Activated CD4-positive, alpha-beta T cell treated with anti-CD3 and anti-CD28 coated beads for 36 hours (primary cell): ENCODE measurements at regions not wholly inside any gene's neighbourhood (a gene's known extent, or its start where the extent isn't known, plus 50 kb on each side); places are given as distances from the start of the nearest gene placed in this dataset.

ENCODE experiments used
- ATAC-seq: fragments of 200-7000 bp; cut with Tn5 transposase; one replicate; pipeline ENCODE4 v1.10.0; 2021; ENCODE audit warnings: mild to moderate bottlenecking, moderate library complexity
- CTCF ChIA-PET: fragments of 350-600 bp; sonication (Branson Sonifier 250); formaldehyde crosslinking; loops from one replicate; lab custom pipeline; 2021; ENCODE audit warnings: antibody characterized with exemption; lab: Charles Lee
- POLR2A ChIA-PET: fragments of 350-600 bp; sonication (Branson Sonifier 250); formaldehyde crosslinking; loops from one replicate; lab custom pipeline; 2021; ENCODE audit warnings: antibody characterized with exemption, inconsistent platforms; lab: Charles Lee
- DNase-seq: peaks from one replicate; pipeline ENCODE4 v3.0.0-alpha.2; 2020
- H3K27ac Mint-ChIP-seq: one replicate; pipeline ENCODE4 v1.8.0; 2021; ENCODE audit warnings: mixed read lengths
- H3K27me3 Mint-ChIP-seq: one replicate; pipeline ENCODE4 v1.8.0; 2021; ENCODE audit warnings: mixed read lengths
- H3K36me3 Mint-ChIP-seq: one replicate; pipeline ENCODE4 v1.8.0; 2021; ENCODE audit warnings: low read depth, mixed read lengths
- H3K4me1 Mint-ChIP-seq: one replicate; pipeline ENCODE4 v1.8.0; 2021; ENCODE audit warnings: mixed read lengths
- H3K4me3 Mint-ChIP-seq: one replicate; pipeline ENCODE4 v1.8.0; 2021; ENCODE audit warnings: mild to moderate bottlenecking, moderate library complexity, mixed read lengths
- H3K9me3 Mint-ChIP-seq: one replicate; pipeline ENCODE4 v1.8.0; 2021; ENCODE audit warnings: low read depth, mixed read lengths
- intact Hi-C, 2 experiments: fragments of 100-400 bp; cut with DNase I in 1 of 2; cut with micrococcal nuclease in 1 of 2; formaldehyde crosslinking; loops; one replicate each; pipeline versions ENCODE4 v1.14.2 to v1.15.1; 2022 to 2024; cut with DNase I, micrococcal nuclease

GRCh38 chr1:81237473-81238089, 563.2 kb upstream of the ADGRL2 start:
- CTCF ChIA-PET: no interaction called here
- intact Hi-C loops: no loop called here
- H3K27ac Mint-ChIP-seq: no peak overlapping the region
- H3K4me3 Mint-ChIP-seq: no peak overlapping the region
- H3K36me3 Mint-ChIP-seq: no peaks in the 10 kb centered on the region
- H3K9me3 Mint-ChIP-seq: no peaks in the 10 kb centered on the region
- POLR2A ChIA-PET: no interaction called here
- no peaks in the 10 kb centered on the region for H3K4me1 Mint-ChIP-seq
- H3K27me3 Mint-ChIP-seq: no peaks in the 10 kb centered on the region
- ATAC-seq: no peak
- no peak for DNase-seq

- H3K4me1 Mint-ChIP-seq: no peaks in the 10 kb centered on the region
- no peak overlapping the region for H3K27ac Mint-ChIP-seq
Observed at GRCh38 chr1:81234237-81234636, 566.5 kb upstream of the ADGRL2 start.

GRCh38 chr1:81233591-81233990, 567.1 kb upstream of the ADGRL2 start:
- no peaks in the 10 kb centered on the region for H3K36me3 Mint-ChIP-seq
- CTCF ChIA-PET: no interaction called here

More at GRCh38 chr1:81234237-81234636, 566.5 kb upstream of the ADGRL2 start:
- intact Hi-C loops: no loop called here
- Mint-ChIP-seq H3K27me3 (no peaks in the 10 kb centered on the region), H3K9me3 (no peaks in the 10 kb centered on the region), H3K4me3 (no peak overlapping the region), H3K36me3 (no peaks in the 10 kb centered on the region)
- no peak for ATAC-seq
- POLR2A ChIA-PET: no interaction called here
- DNase-seq: no peak
- CTCF ChIA-PET: no interaction called here

GRCh38 chr1:81232420-81232819, 568.3 kb upstream of the ADGRL2 start:
- Mint-ChIP-seq H3K27me3 (no peaks in the 10 kb centered on the region), H3K27ac (no peak overlapping the region), H3K4me1 (no peaks in the 10 kb centered on the region), H3K4me3 (no peak overlapping the region), H3K9me3 (no peaks in the 10 kb centered on the region), H3K36me3 (no peaks in the 10 kb centered on the region)
- DNase-seq (no peak), ATAC-seq (no peak)
- ChIA-PET POLR2A (no interaction called here), CTCF (no interaction called here)
- intact Hi-C loops: no loop called here

More at GRCh38 chr1:81233591-81233990, 567.1 kb upstream of the ADGRL2 start:
- intact Hi-C loops: no loop called here
- Mint-ChIP-seq H3K27ac (no peak overlapping the region), H3K4me1 (no peaks in the 10 kb centered on the region), H3K9me3 (no peaks in the 10 kb centered on the region), H3K27me3 (no peaks in the 10 kb centered on the region), H3K4me3 (no peak overlapping the region)
- POLR2A ChIA-PET: no interaction called here
- ATAC-seq (no peak), DNase-seq (no peak)

GRCh38 chr1:81231729-81232038, 569.0 kb upstream of the ADGRL2 start:
- no peaks in the 10 kb centered on the region for H3K9me3 Mint-ChIP-seq
- ATAC-seq: no peak
- CTCF ChIA-PET: no interaction called here

GRCh38 chr1:81230983-81231728, 569.6 kb upstream of the ADGRL2 start:
- no peak for DNase-seq
- Mint-ChIP-seq H3K27me3 (no peaks in the 10 kb centered on the region), H3K4me1 (no peaks in the 10 kb centered on the region), H3K36me3 (no peaks in the 10 kb centered on the region), H3K4me3 (no peak overlapping the region), H3K9me3 (no peaks in the 10 kb centered on the region), H3K27ac (no peak overlapping the region)
- CTCF ChIA-PET: no interaction called here
- POLR2A ChIA-PET: no interaction called here
- intact Hi-C loops: no loop called here
- ATAC-seq: no peak

More at GRCh38 chr1:81231729-81232038, 569.0 kb upstream of the ADGRL2 start:
- Mint-ChIP-seq H3K27me3 (no peaks in the 10 kb centered on the region), H3K4me1 (no peaks in the 10 kb centered on the region), H3K27ac (no peak overlapping the region), H3K36me3 (no peaks in the 10 kb centered on the region), H3K4me3 (no peak overlapping the region)
- DNase-seq: no peak
- intact Hi-C loops: no loop called here
- POLR2A ChIA-PET: no interaction called here

- intact Hi-C loops: no loop called here
- peaks cover 3% of the 10 kb centered on the region for H3K9me3 Mint-ChIP-seq
- ChIA-PET POLR2A (no interaction called here), CTCF (no interaction called here)
- DNase-seq: no peak
- H3K4me3 Mint-ChIP-seq: no peak overlapping the region
- no peaks in the 10 kb centered on the region for H3K36me3 Mint-ChIP-seq
- ATAC-seq: no peak
- no peaks in the 10 kb centered on the region for H3K4me1 Mint-ChIP-seq
- no peaks in the 10 kb centered on the region for H3K27me3 Mint-ChIP-seq
- no peak overlapping the region for H3K27ac Mint-ChIP-seq
Observed at GRCh38 chr1:81228926-81229325, 571.8 kb upstream of the ADGRL2 start.

- H3K27ac Mint-ChIP-seq: no peak overlapping the region
- DNase-seq: no peak
- CTCF ChIA-PET: interaction anchor here (0.6 kb wide), 1 partner anchor 12 kb away, joined by 3 read pairs; no protein-coding TSS in a partner anchor
- H3K27me3 Mint-ChIP-seq: no peaks in the 10 kb centered on the region
- no peaks in the 10 kb centered on the region for H3K4me1 Mint-ChIP-seq
- POLR2A ChIA-PET: no interaction called here
- no peak overlapping the region for H3K4me3 Mint-ChIP-seq
- no peak for ATAC-seq
- H3K9me3 Mint-ChIP-seq: peaks cover 3% of the 10 kb centered on the region
- intact Hi-C loops: no loop called here
- no peaks in the 10 kb centered on the region for H3K36me3 Mint-ChIP-seq
Observed at GRCh38 chr1:81226603-81226928, 574.2 kb upstream of the ADGRL2 start.

- H3K27ac Mint-ChIP-seq: no peak overlapping the region
- H3K9me3 Mint-ChIP-seq: peaks cover 3% of the 10 kb centered on the region
- POLR2A ChIA-PET: no interaction called here
- H3K4me3 Mint-ChIP-seq: no peak overlapping the region
- ATAC-seq: no peak
- CTCF ChIA-PET: no interaction called here
- no peak for DNase-seq
- intact Hi-C loops: no loop called here
- H3K4me1 Mint-ChIP-seq: no peaks in the 10 kb centered on the region
- no peaks in the 10 kb centered on the region for H3K36me3 Mint-ChIP-seq
- H3K27me3 Mint-ChIP-seq: no peaks in the 10 kb centered on the region
Observed at GRCh38 chr1:81225789-81226602, 574.7 kb upstream of the ADGRL2 start.

- H3K4me3 Mint-ChIP-seq: no peak overlapping the region
- intact Hi-C loops: no loop called here
- no peaks in the 10 kb centered on the region for H3K4me1 Mint-ChIP-seq
- H3K9me3 Mint-ChIP-seq: peaks cover 3% of the 10 kb centered on the region
- ATAC-seq (no peak), DNase-seq (no peak)
- ChIA-PET CTCF (interaction anchor here (0.7 kb wide), 1 partner anchor 15 kb away, joined by 3 read pairs; no protein-coding TSS in a partner anchor), POLR2A (no interaction called here)
- no peak overlapping the region for H3K27ac Mint-ChIP-seq
- no peaks in the 10 kb centered on the region for H3K36me3 Mint-ChIP-seq
- H3K27me3 Mint-ChIP-seq: no peaks in the 10 kb centered on the region
Observed at GRCh38 chr1:81224222-81224621, 576.5 kb upstream of the ADGRL2 start.

- H3K27ac Mint-ChIP-seq: no peak overlapping the region
- intact Hi-C loops: no loop called here
- H3K4me1 Mint-ChIP-seq: no peaks in the 10 kb centered on the region
- DNase-seq: no peak
- H3K4me3 Mint-ChIP-seq: no peak overlapping the region
- H3K9me3 Mint-ChIP-seq: peaks cover 3% of the 10 kb centered on the region
- ChIA-PET CTCF (no interaction called here), POLR2A (no interaction called here)
- no peaks in the 10 kb centered on the region for H3K27me3 Mint-ChIP-seq
- no peak for ATAC-seq
- H3K36me3 Mint-ChIP-seq: no peaks in the 10 kb centered on the region
Observed at GRCh38 chr1:81221564-81221963, 579.2 kb upstream of the ADGRL2 start.

GRCh38 chr1:81220614-81221071, 580.1 kb upstream of the ADGRL2 start:
- ATAC-seq (no peak), DNase-seq (no peak)
- H3K27ac Mint-ChIP-seq: no peak overlapping the region
- H3K9me3 Mint-ChIP-seq: peaks cover under 1% of the 10 kb centered on the region
- no peak overlapping the region for H3K4me3 Mint-ChIP-seq
- H3K4me1 Mint-ChIP-seq: no peaks in the 10 kb centered on the region
- ChIA-PET POLR2A (no interaction called here), CTCF (no interaction called here)
- intact Hi-C loops: no loop called here
- H3K36me3 Mint-ChIP-seq: no peaks in the 10 kb centered on the region
- no peaks in the 10 kb centered on the region for H3K27me3 Mint-ChIP-seq
